Tibial nerve (tissue), 4 donors: ENCODE measurements at regions not wholly inside any gene's neighbourhood (a gene's known extent, or its start where the extent isn't known, plus 50 kb on each side); places are given as distances from the start of the nearest gene placed in this dataset.
A peak's percentile ranks its signal among the peaks of the same experiment; 100 is the strongest.

Experiments used
- DNase-seq, 2 donors: peaks; one replicate each; pipeline ENCODE4 v3.0.0-alpha.2; 2019; ENCODE audit warnings: low spot score in 2 of 2
- H3K27ac ChIP-seq, 4 donors: fragments of 200-600 bp; sonication (generic) in 3 of 4; one replicate each; pipeline ENCODE4 v1.5.1; 2017 to 2019; ENCODE audit warnings: mild to moderate bottlenecking in 1 of 4
- H3K27me3 ChIP-seq, 2 donors: fragments of 200-600 bp; sonication (generic) in 1 of 2; one replicate each; pipeline versions ENCODE4 v1.5.1 to v1.6.0; 2017 to 2019
- H3K36me3 ChIP-seq, 3 donors: fragments of 200-600 bp; sonication (generic); one replicate each; pipeline ENCODE4 v1.5.1; 2018 to 2019
- H3K4me1 ChIP-seq, 4 donors: fragments of 200-600 bp; sonication (generic) in 3 of 4; one replicate each; pipeline ENCODE4 v1.5.1; 2017 to 2019
- H3K4me3 ChIP-seq, 4 donors: fragments of 200-600 bp; sonication (generic) in 3 of 4; one replicate each; pipeline ENCODE4 v1.5.1; 2017 to 2019; ENCODE audit warnings: mild to moderate bottlenecking in 1 of 4, moderate library complexity in 1 of 4
- H3K9me3 ChIP-seq, 4 donors: fragments of 200-600 bp; sonication (generic) in 3 of 4; one replicate each; pipeline ENCODE4 v1.5.1; 2017 to 2019
- CTCF ChIP-seq, 5 experiments: fragments of 200-600 bp in 3 of 5; fragments of 450-650 bp in 2 of 5; sonication (generic) in 3 of 5; IDR thresholded peaks; one replicate each; pipeline ENCODE4 v1.5.1; 2016 to 2019; ENCODE audit warnings: antibody characterized with exemption in 5 of 5, mild to moderate bottlenecking in 3 of 5, moderate library complexity in 2 of 5
- EP300 ChIP-seq, 2 donors: sonication (generic); formaldehyde crosslinking; IDR thresholded peaks; one replicate each; pipeline ENCODE4 v1.6.1; 2017; ENCODE audit warnings: antibody characterized with exemption in 2 of 2, mild to moderate bottlenecking in 1 of 2
- POLR2A ChIP-seq, 2 donors: fragments of 450-650 bp; IDR thresholded peaks; one replicate each; pipeline ENCODE4 v1.6.1; 2017; ENCODE audit warnings: antibody characterized with exemption in 2 of 2, mild to moderate bottlenecking in 2 of 2, moderate library complexity in 2 of 2
- WGBS, 2 donors: methylation state at CpG; one replicate each; pipeline ENCODE4 v1.1.5; 2018; 5-methylcytosine and 5-hydroxymethylcytosine counted together

GRCh38 chr1:201711811-201712210 lies 117.1 kb upstream of the IPO9 start:
- WGBS, 2 donors: 49 to 66% methylated on average over 2 of the region's 2 CpGs
- peak in 1 of 2 donors; percentile 43 for DNase-seq
- H3K4me1 ChIP-seq: peaks cover 0 to 83% (median 67%) of the 10 kb centered on the region in 4 donors
- H3K9me3 ChIP-seq: no peaks in the 10 kb centered on the region
- peak overlapping the region; percentile 66 to 97 (median 84) for H3K27ac ChIP-seq
- TF ChIP-seq CTCF (IDR thresholded peaks at IDR 0.05) (no peak), EP300 (IDR thresholded peaks at IDR 0.05) (peak in 1 of 2 donors; percentile 9)
- no peak overlapping the region for H3K4me3 ChIP-seq
- peaks cover 0 to 7% (median 0%) of the 10 kb centered on the region in 3 donors for H3K36me3 ChIP-seq
- no peaks in the 10 kb centered on the region for H3K27me3 ChIP-seq

- H3K4me3 ChIP-seq: no peak overlapping the region
- H3K9me3 ChIP-seq: no peaks in the 10 kb centered on the region
- H3K27me3 ChIP-seq: no peaks in the 10 kb centered on the region
- peaks cover 0 to 87% (median 67%) of the 10 kb centered on the region in 4 donors for H3K4me1 ChIP-seq
- no peak for TF ChIP-seq CTCF (IDR thresholded peaks at IDR 0.05)
- no peak for TF ChIP-seq EP300 (IDR thresholded peaks at IDR 0.05)
- no peak for TF ChIP-seq POLR2A (IDR thresholded peaks at IDR 0.05)
- peaks cover 0 to 7% (median 0%) of the 10 kb centered on the region in 3 donors for H3K36me3 ChIP-seq
- DNase-seq: no peak
- peak overlapping the region; percentile 66 to 97 (median 84) for H3K27ac ChIP-seq
- WGBS, 2 donors: 78 to 87% methylated on average over 7 of the region's 7 CpGs
Measured at GRCh38 chr1:201712387-201713085, 116.4 kb upstream of the IPO9 start.

GRCh38 chr1:201713086-201713810 lies 115.7 kb upstream of the IPO9 start:
- no peak overlapping the region for H3K4me3 ChIP-seq
- TF ChIP-seq EP300 (IDR thresholded peaks at IDR 0.05) (peak; percentile 94 to 99), POLR2A (IDR thresholded peaks at IDR 0.05) (peak in 1 of 2 donors; percentile 25), CTCF (IDR thresholded peaks at IDR 0.05) (peak in 2 of 5 experiments; percentile 8 to 28)
- no peaks in the 10 kb centered on the region for H3K9me3 ChIP-seq
- 33 to 38% methylated on average over 3 of the region's 3 CpGs for WGBS, 2 donors
- peaks cover 0 to 84% (median 67%) of the 10 kb centered on the region in 4 donors for H3K4me1 ChIP-seq
- DNase-seq: peak; percentile 91 to 97
- peaks cover 0 to 8% (median 0%) of the 10 kb centered on the region in 3 donors for H3K36me3 ChIP-seq
- H3K27ac ChIP-seq: peak overlapping the region; percentile 66 to 97 (median 84)
- H3K27me3 ChIP-seq: no peaks in the 10 kb centered on the region

GRCh38 chr1:201714542-201715329 lies 114.2 kb upstream of the IPO9 start:
- Histone ChIP-seq H3K36me3 (peaks cover 0 to 13% (median 0%) of the 10 kb centered on the region in 3 donors), H3K27ac (peak overlapping the region; percentile 66 to 97 (median 84)), H3K27me3 (no peaks in the 10 kb centered on the region), H3K4me1 (peaks cover 0 to 93% (median 76%) of the 10 kb centered on the region in 4 donors), H3K4me3 (peak overlapping the region in 1 of 4 donors; percentile 5), H3K9me3 (no peaks in the 10 kb centered on the region)
- TF ChIP-seq CTCF (IDR thresholded peaks at IDR 0.05): no peak
- peak in 1 of 2 donors; percentile 85 for TF ChIP-seq EP300 (IDR thresholded peaks at IDR 0.05)
- TF ChIP-seq POLR2A (IDR thresholded peaks at IDR 0.05): peak in 1 of 2 donors; percentile 18
- 46 to 47% methylated on average over 9 of the region's 9 CpGs for WGBS, 2 donors
- DNase-seq: peak; percentile 73 to 86
